ENCODE measurements at regions not wholly inside any gene's neighbourhood (a gene's known extent, or its start where the extent isn't known, plus 50 kb on each side); places are given as distances from the start of the nearest gene placed in this dataset.

DNA sequence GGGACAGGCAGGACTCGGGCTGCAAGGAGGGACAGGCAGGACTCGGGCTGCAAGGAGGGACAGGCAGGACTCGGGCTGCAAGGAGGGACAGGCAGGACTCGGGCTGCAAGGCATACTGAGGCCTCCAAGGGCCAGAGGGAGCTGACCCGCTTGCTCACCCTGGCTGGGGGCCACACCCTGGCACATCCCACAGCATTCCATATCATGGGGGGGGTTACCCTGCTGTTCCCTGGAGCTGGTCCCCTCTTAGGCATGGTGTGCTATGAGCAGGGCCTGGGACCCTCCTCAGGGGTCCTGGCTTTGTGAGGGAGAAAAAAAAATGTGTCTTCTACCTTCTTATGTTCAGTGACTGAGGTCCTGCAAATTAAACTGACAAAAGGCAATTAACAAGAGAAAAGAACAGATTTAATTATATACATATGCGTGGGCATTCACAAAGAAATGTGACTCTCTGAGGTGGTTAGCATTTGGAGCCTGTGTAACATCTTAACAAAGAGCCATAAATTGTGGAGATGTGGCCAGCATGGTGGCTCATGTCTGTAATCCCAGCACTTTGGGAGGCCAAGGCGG lies 97.6 kb upstream of the ALDH1A3 start:
- no peak overlapping the region for H3K4me2 ChIP-seq (ENCODE audit: low read length)
- H3K27me3 Mint-ChIP-seq (ENCODE audit: low read depth, unreplicated experiment) = peaks cover 9% of the 10 kb centered on the region
- no peaks in the 10 kb centered on the region for H4K20me1 ChIP-seq (ENCODE audit: insufficient read depth, low read length)
- H3K4me1 Mint-ChIP-seq (ENCODE audit: low read depth, unreplicated experiment) = no peaks in the 10 kb centered on the region
- H3K27ac Mint-ChIP-seq (ENCODE audit: unreplicated experiment) = no peak overlapping the region
- no peak overlapping the region for H3K9ac ChIP-seq (ENCODE audit: low read length)
- no peak overlapping the region for H3K27ac ChIP-seq (ENCODE audit: low read depth, low read length)
- no peaks in the 10 kb centered on the region for H3K4me1 ChIP-seq (ENCODE audit: insufficient read depth, low read length)
- H3K36me3 ChIP-seq (ENCODE audit: insufficient read depth, low read length) = no peaks in the 10 kb centered on the region
- DNase-seq (ENCODE audit: low read depth) (no peak), FAIRE-seq (no peak)
- no peaks in the 10 kb centered on the region for H3K9me3 ChIP-seq (ENCODE audit: insufficient read depth, low read depth, low read length)
- no peak overlapping the region for H3K4me3 ChIP-seq (ENCODE audit: insufficient read depth, low read depth, low read length)
- H3K9me3 Mint-ChIP-seq (ENCODE audit: unreplicated experiment) = no peaks in the 10 kb centered on the region
- TF ChIP-seq, protein P1, sequence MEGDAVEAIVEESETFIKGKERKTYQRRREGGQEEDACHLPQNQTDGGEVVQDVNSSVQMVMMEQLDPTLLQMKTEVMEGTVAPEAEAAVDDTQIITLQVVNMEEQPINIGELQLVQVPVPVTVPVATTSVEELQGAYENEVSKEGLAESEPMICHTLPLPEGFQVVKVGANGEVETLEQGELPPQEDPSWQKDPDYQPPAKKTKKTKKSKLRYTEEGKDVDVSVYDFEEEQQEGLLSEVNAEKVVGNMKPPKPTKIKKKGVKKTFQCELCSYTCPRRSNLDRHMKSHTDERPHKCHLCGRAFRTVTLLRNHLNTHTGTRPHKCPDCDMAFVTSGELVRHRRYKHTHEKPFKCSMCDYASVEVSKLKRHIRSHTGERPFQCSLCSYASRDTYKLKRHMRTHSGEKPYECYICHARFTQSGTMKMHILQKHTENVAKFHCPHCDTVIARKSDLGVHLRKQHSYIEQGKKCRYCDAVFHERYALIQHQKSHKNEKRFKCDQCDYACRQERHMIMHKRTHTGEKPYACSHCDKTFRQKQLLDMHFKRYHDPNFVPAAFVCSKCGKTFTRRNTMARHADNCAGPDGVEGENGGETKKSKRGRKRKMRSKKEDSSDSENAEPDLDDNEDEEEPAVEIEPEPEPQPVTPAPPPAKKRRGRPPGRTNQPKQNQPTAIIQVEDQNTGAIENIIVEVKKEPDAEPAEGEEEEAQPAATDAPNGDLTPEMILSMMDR (IDR thresholded peaks at IDR 0.05; ENCODE audit: insufficient read depth, low read depth, low read length) = no peak
- no peak for TF ChIP-seq EZH2 (IDR thresholded peaks at IDR 0.05; ENCODE audit: insufficient read depth, low read length)
- H3K4me3 Mint-ChIP-seq (ENCODE audit: unreplicated experiment) = no peak overlapping the region
- H2AFZ ChIP-seq (ENCODE audit: low read depth, low read length) = no peak overlapping the region
- no peaks in the 10 kb centered on the region for H3K27me3 ChIP-seq (ENCODE audit: insufficient read depth, low read length)
- H3K79me2 ChIP-seq (ENCODE audit: insufficient read depth, low read length) = no peaks in the 10 kb centered on the region
- H3K36me3 Mint-ChIP-seq (ENCODE audit: low read depth, unreplicated experiment) = no peaks in the 10 kb centered on the region

DNA sequence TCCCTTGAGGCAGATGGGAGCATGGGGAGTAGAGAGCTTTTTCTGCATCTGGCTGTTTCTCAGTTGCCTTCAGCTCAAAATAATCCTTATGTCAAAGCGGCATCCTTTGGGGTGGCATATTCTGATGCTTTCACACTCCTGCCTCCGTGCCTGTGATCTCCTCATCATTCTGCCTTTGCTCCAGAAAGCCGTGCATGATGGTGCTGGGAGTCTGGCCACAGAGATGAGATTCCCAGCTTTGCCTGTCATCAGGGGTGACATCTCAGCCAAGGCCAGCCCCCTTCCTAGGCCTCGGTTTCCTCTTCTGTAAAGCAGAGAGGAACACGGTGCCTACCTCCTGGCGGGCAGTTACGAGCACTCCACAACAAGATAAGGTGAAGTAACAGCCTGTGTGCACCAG lies 96.3 kb upstream of the ALDH1A3 start:
- Mint-ChIP-seq H3K4me1 (ENCODE audit: low read depth, unreplicated experiment) (no peaks in the 10 kb centered on the region), H3K9me3 (ENCODE audit: unreplicated experiment) (no peaks in the 10 kb centered on the region), H3K36me3 (ENCODE audit: low read depth, unreplicated experiment) (no peaks in the 10 kb centered on the region), H3K27me3 (ENCODE audit: low read depth, unreplicated experiment) (peaks cover 9% of the 10 kb centered on the region), H3K4me3 (ENCODE audit: unreplicated experiment) (no peak overlapping the region), H3K27ac (ENCODE audit: unreplicated experiment) (no peak overlapping the region)
- Histone ChIP-seq H3K27me3 (ENCODE audit: insufficient read depth, low read length) (peaks cover under 1% of the 10 kb centered on the region), H3K4me2 (ENCODE audit: low read length) (no peak overlapping the region), H3K79me2 (ENCODE audit: insufficient read depth, low read length) (no peaks in the 10 kb centered on the region), H3K36me3 (ENCODE audit: insufficient read depth, low read length) (no peaks in the 10 kb centered on the region), H3K9me3 (ENCODE audit: insufficient read depth, low read depth, low read length) (no peaks in the 10 kb centered on the region), H2AFZ (ENCODE audit: low read depth, low read length) (no peak overlapping the region), H3K4me1 (ENCODE audit: insufficient read depth, low read length) (no peaks in the 10 kb centered on the region), H3K4me3 (ENCODE audit: insufficient read depth, low read depth, low read length) (no peak overlapping the region), H3K9ac (ENCODE audit: low read length) (no peak overlapping the region), H3K27ac (ENCODE audit: low read depth, low read length) (no peak overlapping the region), H4K20me1 (ENCODE audit: insufficient read depth, low read length) (no peaks in the 10 kb centered on the region)
- FAIRE-seq (no peak), DNase-seq (ENCODE audit: low read depth) (no peak)
- no peak for TF ChIP-seq EZH2 (IDR thresholded peaks at IDR 0.05; ENCODE audit: insufficient read depth, low read length)
- TF ChIP-seq, protein P1 (IDR thresholded peaks at IDR 0.05; ENCODE audit: insufficient read depth, low read depth, low read length) = no peak

DNA sequence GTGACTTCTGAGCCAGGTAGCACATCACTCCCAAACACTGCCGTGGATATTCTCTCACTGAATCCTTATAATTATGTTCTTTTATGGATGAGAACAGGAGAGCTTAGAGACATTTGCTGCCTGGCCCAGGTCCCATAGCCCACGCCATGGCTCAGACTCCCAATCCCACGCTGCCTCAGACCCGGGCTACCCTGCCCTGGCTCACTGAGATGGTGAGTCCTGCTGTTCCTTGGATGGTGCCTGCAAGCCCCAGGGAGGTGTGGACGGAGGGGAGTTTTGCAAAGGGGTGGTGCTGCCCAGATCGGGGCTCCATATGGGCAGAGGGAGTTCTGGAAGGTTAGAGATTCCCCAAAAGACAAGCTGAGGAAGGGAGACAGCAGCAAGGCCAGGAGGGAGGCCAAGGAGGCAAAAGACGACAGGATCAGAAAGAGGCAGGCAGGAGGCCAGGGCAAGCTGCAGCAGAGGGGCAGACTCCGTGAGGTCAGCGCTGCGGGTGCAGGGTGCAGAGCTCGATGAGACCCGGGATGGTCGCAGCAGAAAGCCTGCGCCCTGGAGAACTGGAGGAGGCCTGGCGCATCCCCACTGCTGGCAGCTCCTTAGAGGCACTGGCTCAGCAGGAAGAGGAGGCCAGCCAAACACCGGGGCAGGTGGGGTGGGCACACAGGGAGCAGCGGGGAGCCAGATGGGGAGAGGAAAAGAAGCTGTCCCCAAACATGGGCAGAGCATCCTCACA lies 95.7 kb upstream of the ALDH1A3 start:
- Mint-ChIP-seq H3K4me1 (ENCODE audit: low read depth, unreplicated experiment) (no peaks in the 10 kb centered on the region), H3K36me3 (ENCODE audit: low read depth, unreplicated experiment) (no peaks in the 10 kb centered on the region), H3K4me3 (ENCODE audit: unreplicated experiment) (no peak overlapping the region), H3K27me3 (ENCODE audit: low read depth, unreplicated experiment) (peaks cover 12% of the 10 kb centered on the region), H3K9me3 (ENCODE audit: unreplicated experiment) (no peaks in the 10 kb centered on the region), H3K27ac (ENCODE audit: unreplicated experiment) (no peak overlapping the region)
- no peak overlapping the region for H3K4me2 ChIP-seq (ENCODE audit: low read length)
- TF ChIP-seq, protein P1 (IDR thresholded peaks at IDR 0.05; ENCODE audit: insufficient read depth, low read depth, low read length) = no peak
- no peak for TF ChIP-seq EZH2 (IDR thresholded peaks at IDR 0.05; ENCODE audit: insufficient read depth, low read length)
- no peaks in the 10 kb centered on the region for H3K9me3 ChIP-seq (ENCODE audit: insufficient read depth, low read depth, low read length)
- no peak overlapping the region for H3K4me3 ChIP-seq (ENCODE audit: insufficient read depth, low read depth, low read length)
- no peak overlapping the region for H3K27ac ChIP-seq (ENCODE audit: low read depth, low read length)
- DNase-seq (ENCODE audit: low read depth) (no peak), FAIRE-seq (no peak)
- no peak overlapping the region for H3K9ac ChIP-seq (ENCODE audit: low read length)
- H3K79me2 ChIP-seq (ENCODE audit: insufficient read depth, low read length) = no peaks in the 10 kb centered on the region
- no peak overlapping the region for H2AFZ ChIP-seq (ENCODE audit: low read depth, low read length)
- H3K27me3 ChIP-seq (ENCODE audit: insufficient read depth, low read length) = peaks cover 2% of the 10 kb centered on the region
- no peaks in the 10 kb centered on the region for H3K36me3 ChIP-seq (ENCODE audit: insufficient read depth, low read length)
- H3K4me1 ChIP-seq (ENCODE audit: insufficient read depth, low read length) = no peaks in the 10 kb centered on the region
- H4K20me1 ChIP-seq (ENCODE audit: insufficient read depth, low read length) = no peaks in the 10 kb centered on the region
